Cardiac fibroblast (primary cell): ENCODE measurements at regions not wholly inside any gene's neighbourhood (a gene's known extent, or its start where the extent isn't known, plus 50 kb on each side); places are given as distances from the start of the nearest gene placed in this dataset.

ENCODE experiments used
- DNase-seq, 2 donors: peaks; one replicate each; pipeline versions ENCODE4 v3.0.0 to v3.0.0-alpha.2; 2010; ENCODE audit warnings: low read depth in 2 of 2
- H3K4me3 ChIP-seq, 2 donors: replicated peaks in 1 of 2; 1 replicate in 1 of 2; 2 replicates in 1 of 2; pipeline ENCODE4 v1.5.1; 2011; ENCODE audit warnings: low read depth in 2 of 2, low read length in 2 of 2, mild to moderate bottlenecking in 2 of 2, moderate library complexity in 1 of 2
- TF ChIP-seq, protein P1 (sequence below): IDR thresholded peaks from one replicate; pipeline ENCODE4 v1.5.1; 2011; ENCODE audit warnings: low read depth, mild to moderate bottlenecking, low read length, inconsistent platforms

DNA sequence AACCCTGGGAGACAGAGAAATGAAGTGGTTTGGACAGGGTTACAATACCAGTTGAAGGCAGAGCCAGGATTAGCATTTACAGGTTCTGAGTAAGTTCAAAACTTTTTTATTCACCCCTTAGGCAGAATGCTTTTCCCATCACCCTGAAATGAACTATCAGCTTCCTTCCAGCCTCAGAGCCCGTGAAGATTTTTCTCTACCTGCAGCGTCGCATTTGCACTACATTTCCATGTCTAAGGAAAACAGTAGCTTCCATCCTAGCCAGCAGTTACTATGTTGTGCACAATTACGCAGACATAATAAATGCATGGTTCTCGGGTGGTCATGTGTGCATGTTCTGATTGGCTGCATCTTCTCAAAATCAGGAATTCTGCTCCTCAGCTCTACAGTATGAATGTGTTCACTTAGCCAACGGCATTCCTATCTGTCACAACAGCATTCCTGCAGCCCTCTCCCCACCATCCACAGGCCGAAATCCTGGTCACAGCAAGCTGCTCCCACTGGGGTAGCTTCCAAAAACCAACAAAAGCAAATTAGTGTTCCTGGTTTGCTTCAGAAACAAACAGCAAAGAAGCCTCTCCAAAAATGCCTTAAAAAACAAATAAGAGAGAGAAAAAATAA lies 510.8 kb upstream of the SEMA6D start:
- no peak for DNase-seq
- H3K4me3 ChIP-seq: no peak overlapping the region
- TF ChIP-seq, protein P1, sequence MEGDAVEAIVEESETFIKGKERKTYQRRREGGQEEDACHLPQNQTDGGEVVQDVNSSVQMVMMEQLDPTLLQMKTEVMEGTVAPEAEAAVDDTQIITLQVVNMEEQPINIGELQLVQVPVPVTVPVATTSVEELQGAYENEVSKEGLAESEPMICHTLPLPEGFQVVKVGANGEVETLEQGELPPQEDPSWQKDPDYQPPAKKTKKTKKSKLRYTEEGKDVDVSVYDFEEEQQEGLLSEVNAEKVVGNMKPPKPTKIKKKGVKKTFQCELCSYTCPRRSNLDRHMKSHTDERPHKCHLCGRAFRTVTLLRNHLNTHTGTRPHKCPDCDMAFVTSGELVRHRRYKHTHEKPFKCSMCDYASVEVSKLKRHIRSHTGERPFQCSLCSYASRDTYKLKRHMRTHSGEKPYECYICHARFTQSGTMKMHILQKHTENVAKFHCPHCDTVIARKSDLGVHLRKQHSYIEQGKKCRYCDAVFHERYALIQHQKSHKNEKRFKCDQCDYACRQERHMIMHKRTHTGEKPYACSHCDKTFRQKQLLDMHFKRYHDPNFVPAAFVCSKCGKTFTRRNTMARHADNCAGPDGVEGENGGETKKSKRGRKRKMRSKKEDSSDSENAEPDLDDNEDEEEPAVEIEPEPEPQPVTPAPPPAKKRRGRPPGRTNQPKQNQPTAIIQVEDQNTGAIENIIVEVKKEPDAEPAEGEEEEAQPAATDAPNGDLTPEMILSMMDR: no peak

DNA sequence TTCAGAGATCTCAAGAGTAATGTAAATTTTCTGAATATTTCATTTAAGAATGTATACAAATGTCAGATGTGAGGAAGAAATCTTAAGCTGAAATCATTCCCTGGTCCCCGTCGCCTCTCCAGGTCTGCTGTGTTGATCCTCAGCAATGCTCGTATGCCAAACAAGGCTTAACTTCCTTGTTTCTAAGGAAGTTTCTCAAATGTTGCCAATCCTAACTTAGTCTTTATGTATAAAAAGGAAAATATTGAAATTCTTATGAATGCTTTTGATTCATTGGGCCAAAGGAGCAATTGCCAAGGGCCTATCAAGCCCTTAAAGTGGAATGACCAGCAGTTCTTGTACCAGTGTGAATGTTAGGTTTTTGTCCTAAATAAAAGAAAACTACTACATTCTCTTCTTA lies 507.7 kb upstream of the SEMA6D start:
- DNase-seq: no peak
- TF ChIP-seq, protein P1: no peak
- H3K4me3 ChIP-seq: no peak overlapping the region

DNA sequence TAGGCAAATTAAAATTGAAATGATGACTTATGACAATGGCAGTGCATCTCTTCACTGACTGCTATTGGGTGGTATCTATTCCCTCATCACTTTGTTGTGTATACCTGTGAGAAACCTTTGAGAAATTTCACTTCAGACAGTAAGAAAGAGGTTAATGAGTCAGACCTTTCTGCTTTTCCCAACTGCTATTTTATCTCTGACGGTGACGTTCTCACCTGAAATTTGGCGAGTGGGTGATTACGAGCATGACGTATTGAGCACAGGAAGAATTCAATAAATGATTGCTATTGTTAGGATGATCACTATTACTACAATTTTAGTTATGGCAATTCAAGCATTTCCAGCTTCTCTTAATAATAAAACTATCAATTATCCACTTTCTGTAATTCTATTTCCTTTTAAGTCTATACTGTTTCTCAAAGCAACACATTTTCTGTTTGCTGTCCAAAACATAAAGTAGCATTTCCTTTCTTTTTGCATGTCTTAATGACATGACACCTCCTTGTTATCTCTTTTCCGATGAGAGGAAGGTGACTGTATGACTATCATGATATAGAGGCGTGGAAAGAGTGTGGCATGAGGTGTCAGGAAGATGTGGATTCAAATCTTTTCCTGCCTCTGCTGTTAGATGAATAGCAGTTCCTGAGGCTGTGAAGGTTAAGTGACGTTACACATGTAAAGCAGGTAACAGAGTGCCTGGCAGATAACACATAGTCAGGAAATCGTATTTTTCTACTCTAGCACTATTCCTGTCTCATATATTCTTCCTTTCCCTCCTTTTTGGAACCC lies 504.9 kb upstream of the SEMA6D start:
- no peak for DNase-seq
- H3K4me3 ChIP-seq: no peak overlapping the region
- TF ChIP-seq, protein P1: no peak

DNA sequence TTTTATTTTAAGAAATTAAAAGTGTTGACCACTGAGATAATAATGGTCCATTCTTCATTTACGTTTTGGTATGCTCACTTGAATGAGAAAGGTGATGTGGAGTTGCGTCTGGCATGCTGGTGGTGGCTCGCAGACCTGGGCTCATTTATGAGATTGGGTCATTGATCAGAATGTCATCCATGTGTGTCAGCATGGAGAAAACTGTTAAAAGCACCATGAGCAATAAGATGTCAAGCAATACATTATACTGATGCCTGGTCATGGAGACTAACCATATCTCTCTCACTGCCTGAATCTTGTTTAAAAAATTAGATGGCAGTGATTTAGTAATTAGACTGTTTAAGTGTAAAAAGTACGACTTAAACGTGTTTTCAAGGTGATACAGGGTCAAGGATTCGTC lies 503.4 kb upstream of the SEMA6D start:
- TF ChIP-seq, protein P1: no peak
- no peak for DNase-seq
- no peak overlapping the region for H3K4me3 ChIP-seq

DNA sequence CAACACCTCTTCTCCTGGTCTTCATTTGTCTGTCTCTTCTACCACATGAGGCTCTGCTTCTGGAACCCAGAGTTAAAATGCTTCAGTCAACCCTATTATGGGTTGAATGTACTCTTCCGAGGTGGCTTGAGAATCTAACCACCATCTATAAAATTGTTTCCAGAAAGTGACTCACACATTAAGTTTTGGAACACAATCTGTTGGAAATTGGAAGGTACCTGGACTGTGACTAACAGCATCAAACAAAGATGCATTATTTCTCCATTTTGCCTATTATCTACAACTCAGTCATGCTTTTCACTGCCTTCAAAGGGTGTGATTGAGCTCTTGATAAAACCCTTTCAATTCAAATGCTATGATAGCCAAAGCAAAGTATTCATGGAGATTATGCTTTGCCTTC lies 499.0 kb upstream of the SEMA6D start:
- TF ChIP-seq, protein P1: no peak
- no peak for DNase-seq
- H3K4me3 ChIP-seq: no peak overlapping the region

DNA sequence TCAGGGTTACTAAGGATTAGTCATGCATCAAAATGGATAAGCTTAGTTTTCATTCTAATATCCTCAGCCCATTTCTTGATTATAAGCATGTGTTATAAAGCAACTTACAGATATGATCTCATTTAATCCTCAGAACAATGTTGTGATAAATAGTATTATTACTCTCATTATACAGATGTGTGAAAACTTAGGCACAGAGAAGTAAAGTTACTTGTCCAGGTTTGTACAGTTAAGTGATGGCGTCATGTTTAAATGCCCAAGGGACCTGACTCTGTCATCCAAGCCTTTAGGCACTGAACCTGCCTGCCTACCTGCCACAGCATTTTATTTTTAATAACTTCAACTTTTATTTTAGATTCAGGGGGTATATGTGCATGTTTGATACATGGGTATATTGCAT lies 472.9 kb upstream of the SEMA6D start:
- TF ChIP-seq, protein P1: no peak
- H3K4me3 ChIP-seq: no peak overlapping the region
- DNase-seq: no peak

DNA sequence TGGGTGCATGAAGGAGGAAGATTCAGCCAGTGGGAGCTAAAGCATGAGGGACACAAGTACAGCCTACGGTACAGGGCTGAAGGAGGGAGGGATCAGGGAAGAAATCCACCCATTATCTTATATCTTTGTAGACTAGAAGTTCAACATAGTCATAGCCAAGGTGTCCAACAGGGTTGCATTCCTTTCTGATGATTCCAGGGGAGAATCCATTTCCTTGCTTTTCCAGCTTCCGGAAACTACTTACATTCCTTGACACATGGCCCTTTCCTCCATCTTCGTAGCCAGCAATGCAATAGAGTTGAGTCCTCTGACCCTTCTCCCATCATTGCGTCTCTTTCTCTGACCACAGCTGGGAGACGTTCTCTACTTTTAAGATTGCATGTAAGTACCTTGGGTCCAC lies 471.0 kb upstream of the SEMA6D start:
- no peak for DNase-seq
- TF ChIP-seq, protein P1: no peak
- no peak overlapping the region for H3K4me3 ChIP-seq
